Umbilical cord (tissue), 1 donor: ENCODE measurements at regions not wholly inside any gene's neighbourhood (a gene's known extent, or its start where the extent isn't known, plus 50 kb on each side); places are given as distances from the start of the nearest gene placed in this dataset.

Source experiments
- DNase-seq: peaks from one replicate; pipeline ENCODE4 v3.0.0-alpha.2; 2015; ENCODE audit warnings: low spot score

DNA sequence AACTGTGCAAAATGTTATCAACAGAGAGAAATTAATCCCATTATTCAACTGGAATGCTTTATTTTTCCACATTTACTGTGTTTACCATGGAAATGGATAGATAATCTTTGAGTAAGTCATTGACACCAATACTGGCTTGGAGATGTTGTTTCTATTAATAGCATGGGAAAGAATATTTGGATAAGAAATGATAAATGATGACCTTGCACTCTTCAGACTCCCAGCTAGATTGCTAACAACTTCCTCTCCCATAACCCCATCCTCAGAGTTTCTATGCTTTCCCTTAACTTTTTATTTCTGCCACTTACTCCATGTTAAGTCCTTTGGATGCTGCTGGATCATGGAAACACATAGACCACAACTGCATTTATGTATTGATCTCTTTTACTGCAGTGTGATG, 182.5 kb downstream of the FNDC1 start:
- no peak for DNase-seq

GRCh38 chr6:159349915-159350314, 180.7 kb downstream of the FNDC1 start:
- no peak for DNase-seq

- DNase-seq = no peak
Measured at GRCh38 chr6:159343709-159344108, 174.5 kb downstream of the FNDC1 start.

DNA sequence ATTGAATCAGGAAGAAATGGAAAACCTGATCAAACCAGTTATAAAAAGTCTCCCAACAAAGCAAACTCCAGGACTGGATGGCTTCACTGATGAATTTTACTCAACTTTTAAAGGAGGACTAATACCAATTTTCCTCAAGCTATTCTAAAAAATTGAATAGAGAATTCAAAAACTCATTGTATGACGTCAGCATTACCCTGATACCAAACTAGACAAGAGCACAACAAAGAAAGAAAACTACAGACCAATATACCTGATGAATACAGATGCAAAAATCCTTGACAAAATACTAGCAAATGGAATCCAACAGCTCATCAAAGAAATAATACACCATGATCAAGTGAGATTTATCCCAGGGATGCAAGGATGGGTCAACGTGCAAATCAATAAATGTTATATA, 172.9 kb downstream of the FNDC1 start:
- no peak for DNase-seq

DNA sequence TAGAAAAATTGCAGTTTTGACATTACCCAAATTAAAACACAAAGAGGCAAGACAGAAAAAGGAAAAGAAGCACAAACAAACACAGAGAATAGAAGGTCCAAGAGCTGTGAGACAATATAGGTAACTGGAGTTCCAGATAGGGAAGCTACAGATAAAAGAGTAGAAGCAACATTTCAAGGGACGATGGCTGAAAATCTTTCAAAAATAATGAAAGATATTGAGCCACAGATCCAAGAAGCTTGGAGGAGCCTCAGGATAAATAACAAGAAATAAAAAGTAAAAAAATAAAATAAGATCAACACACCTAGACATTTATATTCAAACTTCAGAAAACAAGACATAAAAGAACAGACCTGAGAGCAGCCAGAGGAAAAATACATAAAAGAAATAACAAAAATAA, 164.9 kb downstream of the FNDC1 start:
- DNase-seq = no peak

- no peak for DNase-seq
Measured at GRCh38 chr6:159331451-159331850, 162.3 kb downstream of the FNDC1 start.

GRCh38 chr6:159329081-159329480, 159.9 kb downstream of the FNDC1 start:
- no peak for DNase-seq

DNA sequence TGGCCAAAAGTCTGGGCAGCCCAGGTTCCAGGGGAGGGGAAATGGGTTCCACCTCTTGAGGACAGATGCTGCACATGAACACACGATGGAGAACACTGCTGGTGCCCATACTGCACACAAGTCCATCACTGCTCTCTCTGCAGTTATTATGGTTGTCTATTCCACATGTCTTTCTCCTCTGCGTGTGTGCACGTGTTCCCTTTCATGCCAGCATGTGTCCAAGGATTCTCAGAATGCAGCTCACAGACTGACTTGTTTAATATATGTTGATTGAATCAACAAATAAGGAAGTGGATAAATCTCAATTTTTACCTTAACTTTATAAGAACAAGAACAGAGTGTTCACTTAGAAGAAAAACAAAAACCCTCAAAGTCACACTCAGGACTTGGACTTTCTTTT, 158.9 kb downstream of the FNDC1 start:
- no peak for DNase-seq

GRCh38 chr6:159325476-159325875, 156.3 kb downstream of the FNDC1 start:
- no peak for DNase-seq

DNA sequence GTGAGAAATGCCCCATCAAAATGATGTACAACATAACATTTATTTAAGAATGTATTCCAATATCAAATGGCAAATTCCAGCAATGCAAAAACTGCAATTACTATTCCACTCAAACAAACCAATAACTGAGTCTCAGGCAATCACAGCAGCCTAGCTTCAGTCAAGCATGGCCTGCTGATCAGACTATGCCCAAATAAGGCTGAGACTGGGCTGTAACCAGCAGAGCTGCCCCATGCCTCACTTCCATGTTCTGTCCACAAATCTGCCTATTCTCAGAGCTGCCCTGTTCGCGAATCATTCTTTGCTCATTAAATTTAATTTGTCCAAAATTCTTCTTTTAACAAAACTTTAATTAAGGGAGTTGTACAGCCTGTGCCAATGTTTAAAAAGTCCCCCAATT, 155.4 kb downstream of the FNDC1 start:
- no peak for DNase-seq
